ENCODE measurements at regions not wholly inside any gene's neighbourhood (a gene's known extent, or its start where the extent isn't known, plus 50 kb on each side); places are given as distances from the start of the nearest gene placed in this dataset.

DNA sequence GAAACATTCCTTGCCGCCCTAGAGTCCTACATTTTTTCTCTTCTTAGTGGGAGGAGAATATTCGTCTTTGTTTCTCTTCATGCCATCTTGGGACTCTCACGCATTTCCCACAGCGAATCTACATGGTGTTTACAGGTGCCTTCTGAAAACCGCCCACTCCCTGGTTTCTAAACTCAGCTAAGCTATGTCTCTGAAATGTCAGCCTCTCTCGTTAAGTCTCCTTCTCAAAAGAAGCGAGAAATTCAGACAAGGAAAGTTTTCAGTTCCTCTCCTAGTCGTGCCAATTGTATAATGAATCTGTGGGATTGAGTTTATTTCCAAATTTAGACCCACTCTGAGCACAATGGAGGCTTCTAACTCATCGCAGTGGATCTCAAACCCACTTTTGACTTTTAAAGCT is 186.8 kb upstream of the NFIB start:
- H3K4me1 ChIP-seq (ENCODE audit: control insufficient read depth in 1 of 2, insufficient read depth in 2 of 2, low read depth in 1 of 2, low read length in 1 of 2), result peaks cover 0 to 3% of the 10 kb centered on the region in 2 experiments; a peak in 1 of 4 replicates
- H3K79me2 ChIP-seq (ENCODE audit: insufficient read depth), result no peaks in the 10 kb centered on the region
- H3K27me3 ChIP-seq (ENCODE audit: insufficient read depth), result no peaks in the 10 kb centered on the region
- no peak overlapping the region for H3K4me2 ChIP-seq
- 63% methylated on average over 9 of the region's 9 CpGs for WGBS (ENCODE audit: low lambda C conversion rate)
- POLR2A ChIA-PET, result no interaction called here
- H4K20me1 ChIP-seq (ENCODE audit: insufficient read depth), result no peaks in the 10 kb centered on the region
- CTCF ChIA-PET, result no interaction called here
- no peak for TF ChIP-seq EP300 (IDR thresholded peaks at IDR 0.05; ENCODE audit: borderline replicate concordance in 1 of 2, low read depth in 1 of 2, low read length in 1 of 2)
- no peak for TF ChIP-seq GABPA (IDR thresholded peaks at IDR 0.05; ENCODE audit: low read depth)
- TF ChIP-seq RFX5 (IDR thresholded peaks at IDR 0.05; ENCODE audit: low read length), result no peak
- no peak for TF ChIP-seq JUND (IDR thresholded peaks at IDR 0.05)
- H3K4me3 ChIP-seq (ENCODE audit: low read depth in 2 of 2, low read length in 1 of 2), result no peak overlapping the region
- DNase-seq, result no peak
- H3K36me3 ChIP-seq (replicated peaks in 1 of 2; ENCODE audit: control insufficient read depth in 1 of 2, insufficient read depth in 2 of 2, low read length in 1 of 2), result no peaks in the 10 kb centered on the region
- no peak overlapping the region for H2AFZ ChIP-seq (ENCODE audit: low read depth)
- H3K27ac ChIP-seq (ENCODE audit: low read depth in 2 of 2, low read length in 1 of 2), result no peak overlapping the region
- no peak overlapping the region for H3K9ac ChIP-seq
- no peaks in the 10 kb centered on the region for H3F3A ChIP-seq (replicated peaks; ENCODE audit: insufficient read depth)
- H3K9me3 ChIP-seq, result no peaks in the 10 kb centered on the region
- no peaks in the 10 kb centered on the region for H3K9me2 ChIP-seq

DNA sequence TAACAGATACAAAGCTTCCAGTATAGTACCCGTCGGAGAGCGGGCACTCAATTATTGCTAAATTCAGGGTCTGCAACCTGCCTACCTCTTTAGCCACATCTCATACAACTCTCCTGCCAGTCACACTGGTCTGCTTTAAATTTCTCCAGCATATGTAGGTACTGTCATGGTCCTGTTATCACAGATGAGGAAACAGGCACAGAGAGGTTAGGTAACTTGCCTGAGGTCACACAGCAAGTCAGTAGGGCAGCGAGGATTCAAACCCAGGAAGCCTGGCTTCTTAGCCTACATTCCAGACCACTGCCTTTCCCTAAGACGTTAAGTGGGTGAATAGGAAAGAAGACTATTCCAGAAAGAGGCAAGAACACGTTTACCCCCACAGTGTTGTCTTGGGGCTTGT is 186.0 kb upstream of the NFIB start:
- H3K9ac ChIP-seq, result no peak overlapping the region
- H2AFZ ChIP-seq (ENCODE audit: low read depth), result no peak overlapping the region
- no peaks in the 10 kb centered on the region for H3K9me2 ChIP-seq
- ChIA-PET CTCF (interaction anchor here (0.8 kb wide), 1 partner anchor 21 kb away, joined by 4 read pairs; no protein-coding TSS in a partner anchor), POLR2A (no interaction called here)
- H3K4me2 ChIP-seq, result no peak overlapping the region
- H3K9me3 ChIP-seq, result no peaks in the 10 kb centered on the region
- no peak for DNase-seq
- no peaks in the 10 kb centered on the region for H3F3A ChIP-seq (replicated peaks; ENCODE audit: insufficient read depth)
- H4K20me1 ChIP-seq (ENCODE audit: insufficient read depth), result no peaks in the 10 kb centered on the region
- no peaks in the 10 kb centered on the region for H3K79me2 ChIP-seq (ENCODE audit: insufficient read depth)
- no peak for TF ChIP-seq SMC3 (IDR thresholded peaks at IDR 0.05; ENCODE audit: low read depth, low read length)
- TF ChIP-seq, protein P1, sequence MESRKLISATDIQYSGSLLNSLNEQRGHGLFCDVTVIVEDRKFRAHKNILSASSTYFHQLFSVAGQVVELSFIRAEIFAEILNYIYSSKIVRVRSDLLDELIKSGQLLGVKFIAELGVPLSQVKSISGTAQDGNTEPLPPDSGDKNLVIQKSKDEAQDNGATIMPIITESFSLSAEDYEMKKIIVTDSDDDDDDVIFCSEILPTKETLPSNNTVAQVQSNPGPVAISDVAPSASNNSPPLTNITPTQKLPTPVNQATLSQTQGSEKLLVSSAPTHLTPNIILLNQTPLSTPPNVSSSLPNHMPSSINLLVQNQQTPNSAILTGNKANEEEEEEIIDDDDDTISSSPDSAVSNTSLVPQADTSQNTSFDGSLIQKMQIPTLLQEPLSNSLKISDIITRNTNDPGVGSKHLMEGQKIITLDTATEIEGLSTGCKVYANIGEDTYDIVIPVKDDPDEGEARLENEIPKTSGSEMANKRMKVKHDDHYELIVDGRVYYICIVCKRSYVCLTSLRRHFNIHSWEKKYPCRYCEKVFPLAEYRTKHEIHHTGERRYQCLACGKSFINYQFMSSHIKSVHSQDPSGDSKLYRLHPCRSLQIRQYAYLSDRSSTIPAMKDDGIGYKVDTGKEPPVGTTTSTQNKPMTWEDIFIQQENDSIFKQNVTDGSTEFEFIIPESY (IDR thresholded peaks at IDR 0.05; ENCODE audit: borderline replicate concordance, low read depth), result no peak
- TF ChIP-seq, protein P2, sequence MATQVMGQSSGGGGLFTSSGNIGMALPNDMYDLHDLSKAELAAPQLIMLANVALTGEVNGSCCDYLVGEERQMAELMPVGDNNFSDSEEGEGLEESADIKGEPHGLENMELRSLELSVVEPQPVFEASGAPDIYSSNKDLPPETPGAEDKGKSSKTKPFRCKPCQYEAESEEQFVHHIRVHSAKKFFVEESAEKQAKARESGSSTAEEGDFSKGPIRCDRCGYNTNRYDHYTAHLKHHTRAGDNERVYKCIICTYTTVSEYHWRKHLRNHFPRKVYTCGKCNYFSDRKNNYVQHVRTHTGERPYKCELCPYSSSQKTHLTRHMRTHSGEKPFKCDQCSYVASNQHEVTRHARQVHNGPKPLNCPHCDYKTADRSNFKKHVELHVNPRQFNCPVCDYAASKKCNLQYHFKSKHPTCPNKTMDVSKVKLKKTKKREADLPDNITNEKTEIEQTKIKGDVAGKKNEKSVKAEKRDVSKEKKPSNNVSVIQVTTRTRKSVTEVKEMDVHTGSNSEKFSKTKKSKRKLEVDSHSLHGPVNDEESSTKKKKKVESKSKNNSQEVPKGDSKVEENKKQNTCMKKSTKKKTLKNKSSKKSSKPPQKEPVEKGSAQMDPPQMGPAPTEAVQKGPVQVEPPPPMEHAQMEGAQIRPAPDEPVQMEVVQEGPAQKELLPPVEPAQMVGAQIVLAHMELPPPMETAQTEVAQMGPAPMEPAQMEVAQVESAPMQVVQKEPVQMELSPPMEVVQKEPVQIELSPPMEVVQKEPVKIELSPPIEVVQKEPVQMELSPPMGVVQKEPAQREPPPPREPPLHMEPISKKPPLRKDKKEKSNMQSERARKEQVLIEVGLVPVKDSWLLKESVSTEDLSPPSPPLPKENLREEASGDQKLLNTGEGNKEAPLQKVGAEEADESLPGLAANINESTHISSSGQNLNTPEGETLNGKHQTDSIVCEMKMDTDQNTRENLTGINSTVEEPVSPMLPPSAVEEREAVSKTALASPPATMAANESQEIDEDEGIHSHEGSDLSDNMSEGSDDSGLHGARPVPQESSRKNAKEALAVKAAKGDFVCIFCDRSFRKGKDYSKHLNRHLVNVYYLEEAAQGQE (IDR thresholded peaks at IDR 0.05; ENCODE audit: low read depth, low read length), result no peak
- no peak for TF ChIP-seq CHD2 (IDR thresholded peaks at IDR 0.05; ENCODE audit: low read length, partially characterized antibody)
- TF ChIP-seq EP300 (IDR thresholded peaks at IDR 0.05; ENCODE audit: borderline replicate concordance in 1 of 2, low read depth in 1 of 2, low read length in 1 of 2), result no peak
- no peak for TF ChIP-seq GABPA (IDR thresholded peaks at IDR 0.05; ENCODE audit: low read depth)
- no peak for TF ChIP-seq RFX5 (IDR thresholded peaks at IDR 0.05; ENCODE audit: low read length)
- no peak for TF ChIP-seq POLR2AphosphoS5 (IDR thresholded peaks at IDR 0.05; ENCODE audit: low read depth, low read length)
- TF ChIP-seq, protein P3, sequence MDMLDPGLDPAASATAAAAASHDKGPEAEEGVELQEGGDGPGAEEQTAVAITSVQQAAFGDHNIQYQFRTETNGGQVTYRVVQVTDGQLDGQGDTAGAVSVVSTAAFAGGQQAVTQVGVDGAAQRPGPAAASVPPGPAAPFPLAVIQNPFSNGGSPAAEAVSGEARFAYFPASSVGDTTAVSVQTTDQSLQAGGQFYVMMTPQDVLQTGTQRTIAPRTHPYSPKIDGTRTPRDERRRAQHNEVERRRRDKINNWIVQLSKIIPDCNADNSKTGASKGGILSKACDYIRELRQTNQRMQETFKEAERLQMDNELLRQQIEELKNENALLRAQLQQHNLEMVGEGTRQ (IDR thresholded peaks at IDR 0.05; ENCODE audit: borderline replicate concordance, low read depth, low read length), result no peak
- no peak for TF ChIP-seq FOSL2 (IDR thresholded peaks at IDR 0.05; ENCODE audit: borderline replicate concordance, low read depth)
- TF ChIP-seq TEAD4 (IDR thresholded peaks at IDR 0.05; ENCODE audit: borderline replicate concordance, insufficient read depth), result no peak
- no peak for TF ChIP-seq YY1 (IDR thresholded peaks at IDR 0.05; ENCODE audit: low read depth)
- TF ChIP-seq, protein P4, sequence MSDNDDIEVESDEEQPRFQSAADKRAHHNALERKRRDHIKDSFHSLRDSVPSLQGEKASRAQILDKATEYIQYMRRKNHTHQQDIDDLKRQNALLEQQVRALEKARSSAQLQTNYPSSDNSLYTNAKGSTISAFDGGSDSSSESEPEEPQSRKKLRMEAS (IDR thresholded peaks at IDR 0.05; ENCODE audit: low read depth), result no peak
- TF ChIP-seq RAD21 (IDR thresholded peaks at IDR 0.05; ENCODE audit: low read length), result no peak
- no peak for TF ChIP-seq TCF12 (IDR thresholded peaks at IDR 0.05)
- TF ChIP-seq SIN3A (IDR thresholded peaks at IDR 0.05; ENCODE audit: borderline replicate concordance, low read depth, low read length), result no peak
- 72% methylated on average over 6 of the region's 6 CpGs for WGBS (ENCODE audit: low lambda C conversion rate)
- no peaks in the 10 kb centered on the region for H3K27me3 ChIP-seq (ENCODE audit: insufficient read depth)
- H3K4me1 ChIP-seq (ENCODE audit: control insufficient read depth in 1 of 2, insufficient read depth in 2 of 2, low read depth in 1 of 2, low read length in 1 of 2), result peaks cover 0 to 3% of the 10 kb centered on the region in 2 experiments; a peak in 1 of 4 replicates
- H3K36me3 ChIP-seq (replicated peaks in 1 of 2; ENCODE audit: control insufficient read depth in 1 of 2, insufficient read depth in 2 of 2, low read length in 1 of 2), result no peaks in the 10 kb centered on the region
- no peak overlapping the region for H3K27ac ChIP-seq (ENCODE audit: low read depth in 2 of 2, low read length in 1 of 2)
- no peak overlapping the region for H3K4me3 ChIP-seq (ENCODE audit: low read depth in 2 of 2, low read length in 1 of 2)
